GM20000 (cell line): ENCODE measurements at regions not wholly inside any gene's neighbourhood (a gene's known extent, or its start where the extent isn't known, plus 50 kb on each side); places are given as distances from the start of the nearest gene placed in this dataset.

Source experiments
- DNase-seq: peaks from one replicate; pipeline ENCODE4 v3.0.0; 2012; ENCODE audit warnings: low spot score
- TF ChIP-seq, protein P1 (sequence below): IDR thresholded peaks from 2 replicates; pipeline ENCODE4 v1.5.1; 2012; ENCODE audit warnings: mild to moderate bottlenecking, control low read depth; ENCODE audit errors: extremely low read depth, missing control alignments

- no peak for DNase-seq
- TF ChIP-seq, protein P1, sequence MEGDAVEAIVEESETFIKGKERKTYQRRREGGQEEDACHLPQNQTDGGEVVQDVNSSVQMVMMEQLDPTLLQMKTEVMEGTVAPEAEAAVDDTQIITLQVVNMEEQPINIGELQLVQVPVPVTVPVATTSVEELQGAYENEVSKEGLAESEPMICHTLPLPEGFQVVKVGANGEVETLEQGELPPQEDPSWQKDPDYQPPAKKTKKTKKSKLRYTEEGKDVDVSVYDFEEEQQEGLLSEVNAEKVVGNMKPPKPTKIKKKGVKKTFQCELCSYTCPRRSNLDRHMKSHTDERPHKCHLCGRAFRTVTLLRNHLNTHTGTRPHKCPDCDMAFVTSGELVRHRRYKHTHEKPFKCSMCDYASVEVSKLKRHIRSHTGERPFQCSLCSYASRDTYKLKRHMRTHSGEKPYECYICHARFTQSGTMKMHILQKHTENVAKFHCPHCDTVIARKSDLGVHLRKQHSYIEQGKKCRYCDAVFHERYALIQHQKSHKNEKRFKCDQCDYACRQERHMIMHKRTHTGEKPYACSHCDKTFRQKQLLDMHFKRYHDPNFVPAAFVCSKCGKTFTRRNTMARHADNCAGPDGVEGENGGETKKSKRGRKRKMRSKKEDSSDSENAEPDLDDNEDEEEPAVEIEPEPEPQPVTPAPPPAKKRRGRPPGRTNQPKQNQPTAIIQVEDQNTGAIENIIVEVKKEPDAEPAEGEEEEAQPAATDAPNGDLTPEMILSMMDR: no peak
These were observed 100.2 kb downstream of the FGF9 start for GRCh38 chr13:21771075-21771474.

GRCh38 chr13:21777166-21777565, 106.3 kb downstream of the FGF9 start:
- TF ChIP-seq, protein P1: no peak

DNA sequence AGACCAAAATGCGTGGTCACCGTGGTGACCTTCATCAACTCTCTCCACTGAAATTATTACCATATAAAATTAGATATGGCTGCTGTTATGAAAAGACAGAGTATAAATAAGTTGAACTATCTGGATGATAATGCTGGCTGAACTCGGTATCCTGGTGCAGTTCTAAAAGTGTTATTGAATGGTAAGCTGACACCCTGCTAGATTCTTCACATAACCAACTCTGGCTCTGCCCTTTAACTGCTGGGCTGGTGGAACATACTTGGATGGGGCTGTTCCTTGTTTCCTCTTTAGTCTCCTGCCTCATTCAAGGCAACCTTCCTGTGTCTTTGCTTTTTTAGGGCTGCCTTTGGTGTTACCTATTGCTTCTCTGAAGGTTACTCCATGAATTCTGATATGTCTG, 106.9 kb downstream of the FGF9 start:
- no peak for DNase-seq
- TF ChIP-seq, protein P1: no peak

More at GRCh38 chr13:21777166-21777565, 106.3 kb downstream of the FGF9 start:
- DNase-seq: no peak

DNA sequence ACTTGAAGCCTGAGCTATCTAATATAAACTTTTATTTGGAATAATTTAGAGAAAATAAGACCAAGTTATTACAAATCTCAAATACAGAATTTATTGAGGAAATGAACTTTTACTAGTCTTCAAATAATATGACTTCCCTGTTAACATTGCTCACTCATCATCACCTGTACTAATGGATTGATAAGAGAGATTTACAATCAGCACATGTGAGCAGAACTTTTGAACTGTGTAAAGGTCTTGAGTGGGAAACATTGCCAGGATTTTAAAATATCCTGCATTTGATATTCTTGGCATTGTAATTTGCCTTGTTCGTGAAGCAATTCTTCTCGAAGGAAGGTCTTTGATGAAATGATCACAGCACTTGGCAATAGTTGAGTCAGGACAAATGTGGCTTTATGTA, 111.9 kb downstream of the FGF9 start:
- DNase-seq: no peak
- TF ChIP-seq, protein P1: no peak

DNA sequence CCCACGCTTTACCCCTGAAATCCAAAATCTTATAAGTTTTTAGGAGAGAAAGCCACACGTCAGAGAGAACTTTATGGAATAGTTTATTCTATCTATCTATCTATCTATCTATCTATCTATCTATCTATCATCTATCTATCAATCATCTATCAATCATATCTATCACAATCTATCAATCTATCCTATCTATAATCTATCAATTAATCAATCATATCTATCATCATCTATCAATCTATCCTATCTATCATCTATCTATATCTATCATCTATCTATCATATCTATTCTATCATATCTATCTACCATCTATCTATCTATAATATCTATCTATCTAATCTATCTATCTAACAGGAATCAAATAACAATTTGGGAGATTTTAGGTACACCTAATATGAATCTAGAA, 115.1 kb downstream of the FGF9 start:
- no peak for DNase-seq
- TF ChIP-seq, protein P1: no peak

- DNase-seq: no peak
- TF ChIP-seq, protein P1: no peak
These were observed 125.2 kb downstream of the FGF9 start for GRCh38 chr13:21796066-21796465.

DNA sequence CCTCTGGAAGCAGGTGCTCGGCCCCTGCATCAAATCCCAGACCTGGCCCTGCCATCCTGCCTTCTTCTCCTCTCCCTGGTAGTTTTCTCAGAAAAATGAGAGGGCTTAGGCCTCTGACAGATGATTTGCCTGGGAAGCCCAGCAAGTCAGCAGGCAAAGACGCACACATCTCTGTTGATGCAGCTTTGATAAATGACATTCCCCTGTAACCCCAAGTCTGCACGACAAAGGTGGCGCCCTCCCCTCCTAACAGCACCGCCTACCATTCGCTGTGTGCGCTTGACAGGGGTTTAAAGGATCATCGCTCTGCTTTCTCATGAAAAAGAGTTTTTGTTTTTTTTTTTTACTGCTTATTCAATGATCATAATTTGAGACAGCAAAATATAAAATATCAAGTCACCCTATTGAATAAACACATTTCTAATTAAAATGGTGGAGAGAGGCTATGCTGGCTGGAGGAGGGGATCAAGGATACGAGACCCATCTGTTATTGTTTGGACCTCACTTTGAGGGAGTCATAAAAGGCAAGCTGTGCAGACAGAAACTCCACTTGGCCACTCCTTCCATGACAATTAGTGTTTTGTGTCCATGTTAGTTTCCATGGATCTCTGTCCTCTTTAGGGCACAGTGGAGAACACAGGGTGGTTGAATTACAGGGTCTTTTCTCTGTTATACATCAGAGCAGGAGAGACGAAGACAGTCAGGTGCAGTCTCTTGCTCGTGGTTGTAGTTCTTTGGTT, 126.1 kb downstream of the FGF9 start:
- DNase-seq: no peak
- TF ChIP-seq, protein P1: no peak
